HG02870 (cell line): ENCODE measurements at regions not wholly inside any gene's neighbourhood (a gene's known extent, or its start where the extent isn't known, plus 50 kb on each side); places are given as distances from the start of the nearest gene placed in this dataset.

ENCODE experiments used
- ATAC-seq: cut with Tn5 transposase; IDR thresholded peaks from one replicate; pipeline ENCODE4 v1.9.1; 2021; ENCODE audit warnings: mild to moderate bottlenecking, moderate library complexity; ENCODE audit not compliant: unreplicated experiment

- ATAC-seq = no peak
Observed at GRCh38 chr1:222370913-222371675, 176.8 kb downstream of the HHIPL2 start.

DNA sequence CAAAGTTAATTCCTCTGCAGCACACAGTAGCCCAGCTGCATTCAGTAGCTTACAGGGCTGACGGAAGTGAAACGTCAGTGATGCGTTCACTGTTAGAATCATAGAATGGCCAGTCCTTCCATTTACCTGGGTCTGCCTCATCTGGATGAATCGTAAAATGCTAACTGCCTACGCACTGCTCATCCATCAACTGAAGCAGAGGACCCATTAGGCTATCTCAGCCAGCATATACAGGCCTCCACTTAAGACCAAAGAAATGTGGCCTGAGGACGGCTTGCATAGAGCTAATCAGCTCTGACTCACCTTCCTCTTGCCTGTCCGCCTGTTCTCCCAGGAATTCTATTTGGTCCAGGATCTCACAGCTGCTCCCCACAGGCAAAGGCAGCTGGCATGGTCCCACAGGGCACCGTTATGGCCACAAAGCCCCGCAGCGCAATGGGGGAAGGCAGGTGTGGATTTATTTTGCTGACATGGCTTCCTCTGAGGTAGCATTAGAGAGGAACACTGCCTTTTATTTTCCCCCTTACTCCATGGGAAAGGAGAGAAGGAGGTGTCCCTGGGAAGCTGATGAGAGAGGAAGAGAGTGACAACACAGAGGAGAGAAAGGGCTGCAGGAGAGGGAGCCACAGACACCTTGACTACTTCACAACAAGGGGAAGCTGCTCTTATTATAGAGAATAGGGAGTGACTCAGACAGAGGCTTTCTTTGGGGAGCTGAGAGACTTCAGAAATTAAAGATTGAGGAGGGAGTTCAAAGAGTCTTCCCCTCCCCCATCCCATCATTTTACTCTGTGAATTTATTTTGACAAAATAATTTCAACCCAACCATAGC is 177.6 kb downstream of the HHIPL2 start:
- ATAC-seq = no peak

DNA sequence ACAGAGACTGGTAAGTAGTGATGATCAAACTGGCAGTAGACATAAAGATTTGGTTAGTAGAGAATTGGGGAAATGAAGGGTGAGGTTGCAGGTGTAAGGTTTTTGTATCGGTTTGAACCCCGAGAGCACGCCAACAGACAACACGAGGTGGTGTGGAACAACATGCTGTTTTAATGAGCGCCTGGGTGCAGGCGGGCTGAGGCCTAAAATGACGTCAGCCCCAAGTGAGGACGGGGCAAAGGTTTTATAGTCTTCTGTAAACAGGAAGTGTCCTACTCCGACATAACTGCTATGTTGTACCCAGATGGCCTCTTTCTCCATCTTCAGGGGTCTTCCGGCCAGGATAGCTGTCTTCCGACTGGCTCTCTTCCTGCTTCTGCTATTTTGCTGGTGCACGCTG is 178.8 kb downstream of the HHIPL2 start:
- ATAC-seq = no peak

DNA sequence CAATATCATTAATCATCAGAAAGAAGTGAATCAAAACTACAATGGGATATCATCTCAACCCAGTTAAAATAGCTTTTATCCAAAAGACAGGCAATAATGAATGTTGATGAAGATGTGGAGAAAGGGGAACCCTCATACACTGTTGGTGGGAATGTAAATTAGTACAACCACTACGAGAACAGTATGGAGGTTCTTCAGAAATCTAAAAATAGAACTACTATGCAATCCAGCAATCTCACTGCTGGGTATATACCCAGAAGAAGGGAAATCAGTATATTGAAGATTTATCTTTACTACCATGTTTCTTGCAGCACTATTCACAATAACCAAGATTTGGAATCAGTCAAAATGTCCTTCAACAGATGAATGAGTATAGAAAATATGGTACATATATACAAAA is 189.8 kb downstream of the HHIPL2 start:
- ATAC-seq = no peak

GRCh38 chr1:222357252-222357651 is 190.7 kb downstream of the HHIPL2 start:
- no peak for ATAC-seq

GRCh38 chr1:222347627-222348026 is 200.3 kb downstream of the HHIPL2 start:
- ATAC-seq = no peak

- ATAC-seq = no peak
Observed at GRCh38 chr1:222346955-222347354, 200.9 kb downstream of the HHIPL2 start.

- ATAC-seq = no peak
Observed at GRCh38 chr1:222339376-222339947, 208.4 kb downstream of the HHIPL2 start.

GRCh38 chr1:222335586-222335985 is 212.3 kb downstream of the HHIPL2 start:
- no peak for ATAC-seq

GRCh38 chr1:222334026-222334680 is 213.8 kb downstream of the HHIPL2 start:
- ATAC-seq = peak; percentile 71

DNA sequence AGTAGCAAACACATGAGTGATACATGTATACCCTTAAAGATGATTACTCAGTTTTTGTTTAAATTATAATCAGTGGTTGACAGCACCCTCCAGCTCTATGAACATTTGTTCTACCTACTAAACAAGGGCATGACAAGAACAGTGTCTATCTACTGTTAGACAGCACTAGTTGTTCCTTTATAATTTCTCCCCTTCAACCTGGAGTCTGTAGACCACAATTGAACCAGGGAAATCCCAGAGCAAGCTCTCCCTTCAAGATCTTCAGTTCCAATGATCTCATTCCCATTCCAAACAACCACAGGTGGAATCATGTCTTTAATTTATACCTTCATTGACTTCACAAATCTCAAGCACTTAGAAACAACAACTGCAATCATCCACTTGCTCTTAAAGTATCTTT is 216.1 kb downstream of the HHIPL2 start:
- no peak for ATAC-seq

DNA sequence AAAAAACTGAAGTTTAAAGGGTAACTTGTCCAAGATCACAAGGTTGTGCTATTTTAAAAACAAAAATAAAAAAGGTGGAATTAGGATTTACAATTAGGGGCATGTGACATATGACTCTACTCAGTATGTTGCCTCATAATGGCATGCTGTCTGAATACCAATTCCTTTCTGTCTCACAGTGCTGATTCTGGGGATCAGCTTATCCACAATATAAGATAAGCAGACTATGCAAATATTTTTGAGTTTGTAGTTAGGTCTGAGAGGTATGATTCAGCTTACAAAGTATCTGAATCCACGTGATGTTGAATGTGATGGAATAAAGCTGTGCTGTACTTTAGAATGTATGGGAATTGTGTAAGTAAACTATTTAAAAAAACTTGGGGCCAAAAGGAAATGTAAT is 216.6 kb downstream of the HHIPL2 start:
- ATAC-seq = no peak

GRCh38 chr1:222329493-222330045 is 218.3 kb downstream of the HHIPL2 start:
- no peak for ATAC-seq

DNA sequence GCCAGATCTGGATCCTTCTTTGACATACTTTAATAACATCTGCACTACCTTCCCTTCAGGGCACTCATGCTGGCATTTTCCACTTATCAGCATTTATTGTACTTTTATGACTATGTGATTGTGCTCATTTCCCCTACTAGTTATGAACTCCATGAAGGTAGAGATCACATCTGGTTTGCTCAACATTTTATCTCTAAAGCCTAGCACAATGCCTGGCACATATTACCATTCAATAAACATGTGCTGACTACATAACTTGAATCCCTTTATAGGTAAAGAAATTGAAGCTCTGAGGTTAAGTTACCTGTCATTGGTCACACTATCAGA is 221.2 kb downstream of the HHIPL2 start:
- no peak for ATAC-seq

DNA sequence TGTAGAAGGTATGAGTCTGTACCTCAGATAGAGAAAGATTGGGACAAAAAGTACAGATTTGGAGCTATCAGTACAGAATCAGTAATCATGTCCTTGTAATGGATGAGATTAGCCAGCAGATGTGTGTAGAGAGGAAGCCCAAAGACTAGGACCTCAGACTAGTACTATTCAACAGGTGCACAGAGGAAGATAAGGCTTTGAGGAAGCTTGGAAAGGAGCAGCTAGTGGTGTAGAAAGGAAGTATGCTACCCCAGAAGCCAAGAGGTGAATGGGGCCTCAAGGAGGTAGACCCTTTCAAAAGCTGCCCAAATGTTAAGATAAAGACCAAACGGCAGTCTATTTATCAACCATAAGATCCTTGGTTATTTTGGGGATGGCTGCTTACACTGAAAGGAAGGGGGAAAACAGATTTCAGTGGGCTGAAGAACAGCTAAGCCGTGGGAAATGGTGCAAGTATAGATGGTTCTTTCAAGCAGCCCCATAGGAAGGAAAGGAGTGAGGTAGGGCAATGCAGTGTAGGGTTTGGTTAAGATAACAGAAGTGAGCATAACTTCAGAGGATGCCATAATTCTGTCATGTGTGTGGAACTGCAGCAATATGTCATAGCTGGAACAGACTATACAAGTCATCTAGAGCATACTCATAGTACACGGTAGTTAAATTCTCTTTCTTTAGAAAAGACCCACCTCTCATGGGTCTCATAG is 221.7 kb downstream of the HHIPL2 start:
- ATAC-seq = no peak

- ATAC-seq = no peak
Observed at GRCh38 chr1:222325506-222325905, 222.4 kb downstream of the HHIPL2 start.

GRCh38 chr1:222314839-222315238 is 233.1 kb downstream of the HHIPL2 start:
- no peak for ATAC-seq

GRCh38 chr1:222310836-222311235 is 237.1 kb downstream of the HHIPL2 start:
- no peak for ATAC-seq

DNA sequence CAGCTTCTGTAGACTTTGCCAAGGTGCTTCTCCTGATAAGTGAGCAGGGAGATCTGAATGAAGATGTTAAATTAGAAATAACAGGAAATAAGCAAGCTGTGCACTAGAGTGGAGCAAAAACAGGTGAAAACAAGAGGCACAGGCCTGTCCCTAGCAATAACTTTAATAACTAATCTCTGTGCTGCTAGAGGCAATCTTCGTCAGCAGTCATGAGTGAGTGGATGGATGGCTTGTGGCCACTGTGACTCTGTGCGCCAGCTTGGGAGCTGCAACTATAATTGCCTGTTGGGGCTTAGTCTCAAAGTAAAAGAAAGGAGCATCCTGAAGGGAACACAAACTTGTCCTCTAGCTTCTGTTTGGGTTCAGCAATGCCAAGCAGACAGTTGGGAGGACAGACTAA is 240.3 kb downstream of the HHIPL2 start:
- no peak for ATAC-seq

DNA sequence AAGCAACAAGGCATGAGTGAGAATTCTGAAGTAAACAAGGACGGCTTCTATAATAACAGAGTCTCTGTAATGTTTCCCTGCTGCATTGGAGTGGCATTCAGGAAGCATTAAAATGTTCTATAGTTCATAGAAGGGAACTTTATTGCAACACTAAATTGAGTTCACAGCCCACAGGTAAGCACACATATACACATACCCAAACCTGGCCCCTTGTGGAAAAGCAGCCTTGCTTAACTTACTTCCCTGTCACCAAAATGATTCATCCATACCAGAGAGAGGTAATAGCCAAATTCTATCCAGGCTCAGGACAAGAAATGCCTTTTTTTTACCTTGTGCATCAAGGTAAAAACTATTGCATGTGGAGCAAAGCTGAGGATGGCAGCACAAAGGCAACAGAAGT is 241.4 kb downstream of the HHIPL2 start:
- ATAC-seq = no peak

- no peak for ATAC-seq
Observed at GRCh38 chr1:222306011-222306410, 241.9 kb downstream of the HHIPL2 start.
